GM18499 (cell line): ENCODE measurements at regions not wholly inside any gene's neighbourhood (a gene's known extent, or its start where the extent isn't known, plus 50 kb on each side); places are given as distances from the start of the nearest gene placed in this dataset.
"Not testable (repeated sequence)": the region's sequence is repeated elsewhere in the genome, so short reads cannot be mapped to it uniquely, and the experiment has no call there.

Source experiments
- ATAC-seq: cut with Tn5 transposase; IDR thresholded peaks from one replicate; pipeline ENCODE4 v1.9.1; 2021; ENCODE audit warnings: moderate number of reproducible peaks; ENCODE audit not compliant: insufficient read depth, unreplicated experiment

DNA sequence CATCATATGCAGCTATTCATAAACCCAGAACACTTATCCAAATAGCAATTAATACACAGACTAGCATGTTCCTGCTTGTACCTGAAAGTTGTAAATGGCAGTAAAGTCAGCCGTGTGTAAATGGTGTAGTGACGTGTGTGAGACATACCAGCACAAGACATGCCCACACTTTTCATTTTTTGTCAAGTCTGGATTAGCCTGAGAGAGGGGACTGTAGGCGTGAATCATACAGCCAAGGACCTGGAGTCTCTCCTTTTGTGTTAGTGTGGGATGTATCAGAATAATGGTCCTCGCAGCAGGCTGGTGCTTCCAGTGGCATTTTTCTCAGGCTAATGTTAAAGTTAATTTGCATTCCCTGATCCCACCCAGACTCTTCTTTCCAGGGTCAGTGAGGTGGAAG lies 116.8 kb upstream of the BMAL1 start:
- no peak for ATAC-seq

DNA sequence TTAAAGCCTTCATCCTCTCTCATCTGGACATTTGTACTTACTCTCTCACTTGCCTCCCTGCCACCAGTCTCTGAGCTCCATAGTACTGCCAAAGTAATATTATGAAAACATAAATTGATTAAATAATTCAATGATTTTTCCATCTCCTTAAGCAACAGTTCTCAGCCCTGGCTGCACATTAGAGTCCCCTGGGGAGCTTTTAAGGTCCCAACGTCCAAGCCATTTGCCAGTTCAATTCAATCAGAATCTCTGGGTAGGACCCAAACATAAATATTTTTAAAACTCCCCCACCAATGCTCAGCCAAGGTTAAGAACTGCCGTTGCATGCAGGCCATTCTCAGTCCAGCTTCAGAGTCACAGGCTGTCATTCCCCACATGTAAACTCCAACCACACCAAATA lies 114.4 kb upstream of the BMAL1 start:
- ATAC-seq = no peak

DNA sequence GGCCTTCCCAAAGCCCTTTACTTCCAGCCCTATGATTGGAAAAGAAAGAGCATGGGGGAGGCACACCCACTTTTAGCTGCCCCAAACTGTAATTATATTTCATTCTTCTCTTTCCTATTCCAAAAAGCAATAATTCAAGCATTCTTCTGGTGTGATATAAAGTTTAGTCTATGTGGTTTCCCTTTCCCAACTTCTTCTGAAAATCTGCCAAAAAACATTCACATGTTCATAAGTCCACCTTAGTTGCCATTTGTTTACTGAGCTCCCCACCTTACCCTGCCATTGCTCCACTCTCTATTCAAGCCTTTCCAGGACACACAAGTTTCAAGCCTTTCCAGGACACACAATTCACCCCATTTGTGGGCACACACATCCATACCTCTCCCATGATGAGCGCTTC lies 111.6 kb upstream of the BMAL1 start:
- ATAC-seq = no peak

DNA sequence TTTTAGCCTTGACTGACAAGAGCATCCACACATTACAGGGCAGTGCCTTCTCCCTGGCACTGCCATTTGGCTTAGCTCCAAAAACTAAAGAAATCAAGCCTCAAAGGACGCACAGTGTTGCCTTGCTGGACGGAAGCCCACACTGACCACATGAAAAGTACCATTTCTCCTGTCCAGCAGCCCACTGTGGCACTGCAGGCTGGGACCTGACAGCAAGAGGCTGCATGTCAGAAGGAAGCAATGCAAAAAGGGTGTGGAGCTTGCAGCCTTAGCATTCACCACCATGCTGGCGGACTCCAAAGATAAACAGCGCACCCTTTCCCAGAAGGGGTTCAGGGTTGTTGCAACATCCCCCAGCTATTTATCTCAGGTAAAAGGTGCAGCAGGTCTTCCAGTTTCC lies 109.3 kb upstream of the BMAL1 start:
- no peak for ATAC-seq

DNA sequence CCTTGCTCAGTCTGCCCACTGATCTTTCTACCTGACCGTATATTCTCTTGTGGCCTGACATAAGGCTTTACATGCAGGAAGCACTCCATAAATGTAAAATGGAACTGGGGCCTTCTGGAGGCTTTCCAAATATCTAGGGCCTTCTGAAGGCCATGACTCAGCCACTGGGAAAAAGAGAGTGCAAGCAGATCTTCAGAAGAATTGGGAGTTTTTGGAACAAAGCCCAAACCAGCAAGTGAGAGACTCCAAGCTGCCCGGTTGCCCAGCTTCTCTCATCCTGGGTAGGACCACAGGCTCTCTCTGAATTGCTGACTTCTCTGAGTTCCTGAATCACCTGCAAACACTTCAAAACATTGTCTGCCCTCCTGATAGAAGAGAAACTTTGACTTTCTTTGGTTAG lies 107.9 kb upstream of the BMAL1 start:
- no peak for ATAC-seq

DNA sequence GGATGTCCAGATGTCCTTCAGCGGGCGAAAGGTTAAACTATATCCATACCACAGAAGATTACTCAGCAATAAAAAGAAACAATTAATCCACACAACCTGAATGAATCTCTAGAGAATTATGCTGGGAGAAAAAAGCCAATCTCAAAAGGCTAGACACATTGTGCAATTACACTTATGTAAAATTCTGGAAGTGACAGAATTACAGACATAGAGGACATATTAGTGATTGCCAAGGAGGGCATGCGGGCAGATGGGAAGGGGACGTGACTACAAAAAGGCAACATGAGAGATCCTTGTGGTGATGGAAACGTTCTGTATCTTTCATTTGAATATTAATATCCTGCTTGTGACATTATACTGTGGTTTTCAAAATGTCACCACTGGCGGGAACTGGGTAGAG lies 103.5 kb upstream of the BMAL1 start:
- ATAC-seq = no peak

DNA sequence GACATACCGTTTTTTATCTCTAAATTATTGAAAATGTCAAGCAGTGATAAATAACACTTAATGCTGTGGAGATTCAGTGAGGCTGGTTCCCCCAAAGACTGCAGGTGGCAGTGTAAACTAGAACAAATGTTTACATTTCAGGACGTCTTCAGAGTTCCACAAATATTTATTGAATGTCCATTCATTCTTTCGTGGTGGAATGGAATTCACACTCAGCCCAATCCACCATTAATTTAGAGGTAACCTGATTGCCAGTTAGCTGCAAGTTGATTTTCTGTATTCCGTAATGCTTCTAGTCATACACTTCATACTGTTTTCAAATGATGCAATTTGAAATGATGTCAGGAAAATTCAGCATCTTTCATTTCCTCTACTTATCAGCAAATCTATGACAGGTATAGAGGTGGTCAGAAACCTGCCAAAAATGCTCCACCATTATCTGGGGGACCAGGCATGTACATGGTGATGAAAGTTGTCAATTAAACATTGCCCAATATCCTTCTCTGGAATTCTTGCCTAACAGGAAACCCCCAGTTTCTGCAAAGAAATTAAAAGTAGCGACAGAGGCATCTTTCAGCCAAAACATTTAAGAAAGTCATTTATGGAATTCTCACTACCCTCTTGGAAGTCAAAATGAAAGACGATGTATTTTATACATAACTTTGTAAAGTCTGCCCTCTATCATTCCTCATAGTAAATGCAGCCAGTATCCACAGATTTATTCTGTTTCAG lies 94.3 kb upstream of the BMAL1 start:
- no peak for ATAC-seq

DNA sequence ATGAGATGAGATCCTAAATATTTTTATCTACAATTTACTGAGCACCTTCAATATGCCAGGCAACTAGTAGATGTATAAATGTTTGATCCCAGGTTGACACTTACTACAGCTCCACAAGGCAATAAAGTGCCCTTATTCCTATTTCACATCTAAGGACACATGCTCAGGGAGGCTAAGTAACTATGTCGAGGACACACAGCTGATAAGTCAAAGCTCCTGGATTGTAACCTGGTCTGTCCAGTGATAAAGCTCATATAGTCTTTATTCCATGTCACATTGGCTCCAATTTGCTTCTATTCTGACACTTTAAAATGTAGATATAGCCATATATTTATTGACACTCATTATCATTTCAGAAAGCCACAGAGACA lies 93.8 kb upstream of the BMAL1 start:
- no peak for ATAC-seq

DNA sequence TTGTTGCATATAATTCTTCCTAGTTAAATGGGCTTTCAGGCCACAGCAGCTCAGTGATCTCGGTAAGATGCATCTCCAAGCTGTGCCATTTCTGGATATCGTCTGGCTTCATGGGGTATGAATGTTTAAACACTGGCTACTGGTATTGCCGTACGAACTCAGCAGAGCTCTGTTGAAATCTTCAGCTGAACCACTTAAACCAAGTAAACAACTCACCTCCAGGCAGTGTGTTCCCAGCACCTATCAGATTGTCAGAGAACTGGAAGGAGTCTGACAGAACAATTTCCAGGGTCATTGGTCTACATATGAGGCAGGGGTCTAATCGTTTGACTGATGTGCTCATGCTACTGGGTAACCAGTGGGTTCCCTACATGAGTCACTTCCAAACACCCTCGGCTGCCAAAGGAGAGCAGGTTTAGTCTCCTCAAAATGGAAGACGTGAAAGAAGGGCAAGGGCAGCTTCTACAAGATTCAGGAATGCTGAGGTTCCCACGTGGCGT lies 93.2 kb upstream of the BMAL1 start:
- no peak for ATAC-seq

DNA sequence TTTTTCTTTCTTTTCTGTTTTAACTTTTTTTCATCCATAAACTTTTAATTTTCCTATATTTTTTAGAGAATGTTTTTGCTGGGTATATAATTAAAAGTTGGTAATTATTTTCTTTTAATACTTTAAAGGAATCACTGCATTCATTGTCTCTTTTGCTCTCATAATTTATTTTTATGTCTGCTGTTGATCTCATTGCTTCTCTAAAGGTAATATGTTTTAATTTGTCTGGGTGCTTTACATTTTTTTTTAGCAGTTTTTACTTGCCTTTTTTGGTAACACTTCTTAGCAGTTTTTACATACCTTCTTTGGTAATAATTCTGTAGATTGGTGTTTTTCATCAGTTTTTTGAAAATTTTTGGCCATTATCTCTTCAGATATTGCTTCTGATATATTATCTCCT lies 89.4 kb upstream of the BMAL1 start:
- no peak for ATAC-seq

DNA sequence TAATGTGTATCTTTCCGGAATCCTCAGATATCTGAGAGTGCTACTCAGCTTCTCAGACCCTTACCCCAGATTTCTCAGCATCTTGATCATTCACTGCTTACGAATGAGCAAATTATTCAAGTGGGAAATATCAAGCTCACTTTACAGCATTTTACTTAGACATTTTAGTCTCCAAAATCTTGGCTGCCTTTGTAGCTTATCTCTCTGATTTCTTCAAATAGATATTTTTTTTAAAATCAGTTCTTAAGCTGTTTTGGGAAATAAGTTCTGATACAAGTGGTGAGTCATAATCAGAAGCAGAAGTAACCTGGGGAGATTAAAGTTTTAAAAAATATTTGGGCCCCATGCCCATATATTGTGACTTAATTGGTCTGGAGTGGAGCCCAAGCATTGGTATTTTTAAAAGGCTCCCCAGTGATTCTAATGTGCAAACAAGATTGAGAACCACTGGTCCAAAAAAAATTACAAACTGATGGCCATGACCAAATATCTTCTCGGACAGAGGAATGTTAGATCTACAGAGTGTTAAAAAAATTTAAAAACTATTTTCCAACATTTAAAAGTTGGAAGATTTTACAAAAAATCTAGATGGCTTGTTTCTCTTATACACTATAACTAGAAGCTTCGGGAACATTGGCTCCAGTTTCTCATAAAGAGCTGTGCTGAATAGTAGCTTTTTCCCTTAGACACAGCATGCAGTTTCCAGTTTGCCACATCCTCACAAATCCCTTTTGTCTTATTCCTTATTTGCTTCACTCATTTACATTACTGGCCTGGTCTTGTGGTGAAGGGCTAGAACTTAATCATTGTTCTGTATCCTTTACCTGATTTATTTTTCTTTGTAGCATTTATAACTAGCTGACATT lies 87.8 kb upstream of the BMAL1 start:
- no peak for ATAC-seq

DNA sequence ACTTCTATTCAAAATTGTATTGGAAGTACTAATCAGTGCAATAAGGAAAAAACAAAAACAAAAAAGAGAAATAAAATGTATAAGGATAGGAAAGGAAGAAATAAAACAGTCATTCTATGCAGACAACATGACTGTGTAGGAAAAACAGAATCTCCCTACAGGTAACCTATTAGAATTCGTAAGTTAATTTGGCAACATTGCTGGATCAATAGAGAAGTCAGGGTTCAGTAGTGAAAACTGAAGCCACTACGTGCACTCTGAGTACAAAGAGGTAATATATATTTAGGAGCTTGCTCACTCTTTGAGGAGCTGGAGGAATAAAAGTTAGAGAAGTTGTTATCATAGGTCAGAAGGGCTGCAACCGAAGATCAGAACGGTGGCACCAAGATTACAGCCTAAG lies 84.0 kb upstream of the BMAL1 start:
- ATAC-seq = no peak

DNA sequence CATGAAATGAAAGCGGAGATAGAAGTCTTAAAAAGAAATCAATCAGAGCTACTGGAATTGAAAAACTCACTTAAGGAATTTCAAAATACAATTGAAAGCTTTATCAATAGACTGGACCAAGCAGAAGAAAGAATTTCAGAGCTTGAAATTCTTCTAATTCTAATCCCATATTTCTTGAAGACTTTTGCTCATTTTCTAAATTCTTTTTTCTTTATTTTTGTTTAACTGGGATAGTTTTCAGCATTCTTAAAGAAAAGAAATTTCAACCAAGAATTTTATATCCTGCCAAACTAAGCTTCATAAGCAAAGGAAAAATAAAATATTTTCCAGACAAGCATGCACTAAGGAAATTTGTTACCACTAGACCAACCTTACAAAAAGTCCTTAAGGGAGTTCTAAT lies 80.2 kb upstream of the BMAL1 start:
- ATAC-seq = not testable (repeated sequence)

DNA sequence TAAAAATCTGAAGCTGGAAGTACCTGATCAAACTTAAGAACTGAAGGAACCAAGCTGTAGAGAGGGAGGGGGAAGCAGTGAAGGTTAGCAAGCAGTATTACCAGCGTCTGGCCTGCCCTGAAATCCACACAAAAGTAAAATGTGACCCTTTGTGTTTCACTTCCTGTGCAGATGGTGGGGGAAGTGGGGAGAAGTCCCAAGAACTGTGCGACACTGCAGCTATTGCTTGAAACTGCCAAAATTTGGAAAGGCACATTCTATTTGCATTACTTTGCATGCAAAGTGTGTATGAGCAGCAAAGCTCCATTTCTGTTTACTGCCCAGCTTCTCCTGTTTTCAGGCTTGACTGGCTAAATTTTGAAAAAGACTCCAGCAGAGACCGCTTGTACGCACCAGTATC lies 72.1 kb upstream of the BMAL1 start:
- no peak for ATAC-seq

DNA sequence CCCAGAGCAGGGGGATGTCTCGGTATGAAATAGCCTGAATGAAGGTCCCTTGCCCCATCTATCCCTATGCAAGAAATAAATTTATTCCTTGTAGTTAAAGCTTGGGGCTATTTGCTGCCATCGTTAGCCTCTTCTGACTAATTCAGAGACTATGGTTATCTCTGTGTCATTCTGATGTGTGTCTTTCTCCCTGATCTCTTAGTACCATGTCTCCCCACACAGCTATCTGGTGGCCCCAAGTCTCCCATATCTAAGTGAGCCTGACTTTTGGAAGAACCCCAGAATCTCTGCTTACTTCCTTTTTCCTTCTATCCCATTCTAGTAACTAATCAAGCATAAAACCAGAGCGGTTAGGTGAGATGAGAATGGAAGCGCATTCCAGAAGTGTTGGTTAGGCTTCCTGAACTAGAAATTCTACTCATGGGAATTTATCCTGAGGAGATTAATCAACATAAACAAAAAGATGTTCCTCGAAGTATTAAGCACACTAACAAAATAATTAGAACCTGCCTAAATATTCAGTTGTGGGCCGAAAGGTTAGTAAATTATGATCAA lies 71.4 kb upstream of the BMAL1 start:
- ATAC-seq = no peak

DNA sequence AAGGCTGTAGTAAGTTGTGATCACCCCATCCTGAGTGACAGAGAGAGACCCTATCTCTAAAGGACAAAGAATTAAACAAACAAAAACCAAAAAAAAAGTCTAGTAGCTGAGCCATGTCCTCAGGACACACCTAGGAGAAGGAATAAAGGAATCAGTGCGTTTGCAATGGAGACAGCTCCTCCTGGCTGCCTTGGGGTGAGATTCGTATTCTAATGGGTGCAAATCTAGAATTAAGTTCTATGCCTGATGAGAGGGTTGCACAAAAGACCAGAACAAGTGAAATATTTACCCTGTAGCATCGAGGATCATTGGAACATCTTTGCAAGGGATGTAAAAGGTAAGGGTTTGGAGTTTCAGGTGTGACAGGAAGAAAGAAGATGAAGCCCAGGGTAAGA lies 70.3 kb upstream of the BMAL1 start:
- no peak for ATAC-seq

DNA sequence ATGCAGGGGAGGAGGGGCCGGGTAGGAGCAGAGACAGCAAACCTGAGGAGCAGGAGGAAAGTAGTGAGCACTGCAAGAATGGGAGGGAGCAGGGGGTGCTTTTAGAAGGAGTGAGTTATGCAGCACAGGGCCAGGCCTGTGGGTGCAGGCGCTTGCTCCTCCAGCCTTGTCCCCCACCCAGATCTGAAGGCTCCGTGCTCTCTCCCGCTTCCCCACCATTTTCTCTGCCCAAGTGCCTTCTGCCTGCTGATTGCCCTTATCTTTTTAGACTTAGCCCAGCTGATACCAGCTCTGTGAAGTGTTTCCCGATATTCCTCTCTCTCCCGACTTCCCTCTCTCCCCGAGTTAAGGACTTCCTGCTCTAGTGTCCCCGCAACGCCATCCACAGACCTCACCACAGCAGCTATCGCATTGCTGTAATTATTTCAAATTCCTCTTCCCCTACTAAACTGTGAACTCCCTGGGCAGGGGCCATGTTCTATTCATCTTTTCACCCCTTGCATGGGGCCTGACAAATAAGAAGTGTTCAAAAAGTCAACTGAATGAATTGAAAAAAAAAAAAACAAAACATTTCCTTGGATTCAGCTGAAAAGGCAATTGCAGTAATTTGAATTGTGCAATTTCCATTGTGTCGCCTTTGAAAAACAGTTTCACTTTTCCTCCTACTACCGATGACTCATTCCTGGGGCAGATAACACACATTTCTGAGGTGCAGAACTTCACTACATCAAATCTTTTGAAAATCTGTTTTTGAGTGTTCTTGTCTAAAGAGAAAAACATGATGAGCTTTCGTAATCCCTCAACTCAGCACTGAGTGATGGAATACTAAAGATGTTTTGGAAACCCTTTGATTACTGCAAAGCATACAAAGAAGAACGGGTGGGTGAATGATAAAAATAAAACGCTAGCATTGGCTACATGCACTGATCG lies 69.7 kb upstream of the BMAL1 start:
- ATAC-seq = no peak

DNA sequence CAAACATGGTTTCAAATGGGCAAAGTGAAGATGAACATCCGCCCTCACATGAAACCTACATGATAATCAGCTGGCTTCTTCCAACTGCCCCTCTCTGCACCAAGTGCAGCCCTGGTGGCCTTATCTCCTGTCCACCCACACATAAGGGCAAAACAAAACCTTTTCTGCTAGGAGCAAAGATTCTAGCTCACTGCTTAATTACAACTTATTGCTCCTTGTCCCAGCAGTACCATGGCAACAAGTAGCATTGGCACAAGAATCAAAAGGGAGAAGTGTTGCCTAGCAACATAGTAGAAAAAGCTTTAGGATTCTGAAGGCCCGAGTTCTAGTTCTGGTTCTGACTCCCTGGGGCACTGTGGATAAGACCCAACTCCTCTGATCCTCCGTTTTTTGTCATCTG lies 68.7 kb upstream of the BMAL1 start:
- no peak for ATAC-seq

DNA sequence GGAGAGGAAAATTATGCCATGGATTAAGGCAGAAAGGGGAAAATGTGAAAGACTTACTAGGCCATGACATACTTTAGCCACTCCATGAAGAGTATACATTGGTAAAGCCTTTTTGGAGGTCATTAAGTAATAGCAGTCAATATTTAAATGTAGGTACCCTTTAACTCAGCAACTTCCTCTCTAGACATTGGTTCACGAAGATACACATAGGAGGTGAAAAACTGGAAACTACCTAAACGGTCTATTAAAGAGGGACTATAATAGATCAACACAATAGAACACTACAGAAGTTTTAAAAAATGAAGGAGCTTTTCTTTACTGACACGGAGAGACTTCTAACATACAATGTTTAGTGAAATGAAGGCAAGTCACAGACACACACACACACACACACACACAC lies 68.2 kb upstream of the BMAL1 start:
- no peak for ATAC-seq

DNA sequence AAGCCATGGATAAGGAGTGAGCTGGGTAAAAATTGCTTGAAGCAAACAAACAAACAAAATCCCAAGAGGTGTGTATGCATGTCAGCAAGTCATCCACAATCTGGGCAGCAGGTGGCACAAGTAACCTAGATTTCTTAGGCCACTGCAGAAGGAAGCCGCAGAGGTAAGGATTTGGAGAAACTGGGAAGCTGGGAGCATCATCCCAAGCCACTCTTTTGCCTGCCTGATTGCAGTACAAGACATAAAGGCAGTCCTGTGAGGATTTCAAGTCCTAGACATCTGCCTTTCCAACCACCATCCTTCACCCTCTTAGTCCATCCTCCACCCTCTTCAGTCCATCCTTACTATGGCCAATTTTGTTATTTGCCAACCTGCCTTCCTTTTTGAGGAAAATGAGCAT lies 67.2 kb upstream of the BMAL1 start:
- no peak for ATAC-seq
